B cell (primary cell): ENCODE measurements at regions not wholly inside any gene's neighbourhood (a gene's known extent, or its start where the extent isn't known, plus 50 kb on each side); places are given as distances from the start of the nearest gene placed in this dataset.

ENCODE experiments used
- ATAC-seq: fragments of 200-7000 bp; cut with Tn5 transposase; one replicate; pipeline ENCODE4 v1.10.0; 2021; ENCODE audit warnings: low read depth, mild to moderate bottlenecking, moderate number of reproducible peaks, moderate library complexity
- CTCF ChIA-PET: fragments of 350-600 bp; sonication (Branson Sonifier 250); formaldehyde crosslinking; loops from one replicate; lab custom pipeline; 2021; ENCODE audit warnings: antibody characterized with exemption, inconsistent platforms; lab: Charles Lee
- POLR2A ChIA-PET: fragments of 350-600 bp; sonication (Branson Sonifier 250); formaldehyde crosslinking; loops from one replicate; lab custom pipeline; 2021; ENCODE audit warnings: antibody characterized with exemption; lab: Charles Lee
- DNase-seq: peaks from one replicate; pipeline ENCODE4 v3.0.0; 2013
- H2AFZ ChIP-seq: 2 replicates; pipeline ENCODE4 v1.6.1; 2012; ENCODE audit warnings: mild to moderate bottlenecking, low read depth, low read length; ENCODE audit not compliant: insufficient read depth, poor library complexity, severe bottlenecking
- H3K27ac ChIP-seq, 2 donors: 1 replicate in 1 of 2; 2 replicates in 1 of 2; pipeline ENCODE4 v1.5.1; 2012 to 2013; ENCODE audit warnings: low read length in 2 of 2, mild to moderate bottlenecking in 2 of 2, moderate library complexity in 1 of 2
- H3K27me3 ChIP-seq, 4 experiments: fragments of 200-600 bp in 1 of 4; sonication (generic) in 1 of 4; replicated peaks in 1 of 4; 1 replicate in 2 of 4; 2 replicates in 2 of 4; pipeline versions ENCODE4 v1.6.1 to v1.7.0; 2013 to 2016; ENCODE audit warnings: low read length in 3 of 4, mild to moderate bottlenecking in 2 of 4, mixed read lengths in 1 of 4, moderate library complexity in 1 of 4; ENCODE audit not compliant: insufficient read depth in 4 of 4, control insufficient read depth in 3 of 4; ENCODE audit errors: control extremely low read depth in 1 of 4
- H3K36me3 ChIP-seq, 2 experiments: replicated peaks in 1 of 2; 1 replicate in 1 of 2; 2 replicates in 1 of 2; pipeline versions ENCODE4 v1.6.1 to v1.7.1; 2013; ENCODE audit warnings: low read length in 1 of 2; ENCODE audit not compliant: insufficient read depth in 2 of 2, control insufficient read depth in 1 of 2; ENCODE audit errors: control extremely low read depth in 1 of 2, extremely low read depth in 1 of 2
- H3K4me1 ChIP-seq, 2 donors: fragments of 200-600 bp in 1 of 2; sonication (generic) in 1 of 2; 1 replicate in 1 of 2; 2 replicates in 1 of 2; pipeline versions ENCODE4 v1.5.1 to v1.6.1; 2013 to 2017; ENCODE audit warnings: low read length in 2 of 2; ENCODE audit not compliant: control insufficient read depth in 2 of 2, insufficient read depth in 2 of 2
- H3K4me2 ChIP-seq: replicated peaks from 2 replicates; pipeline ENCODE3; 2012; ENCODE audit warnings: mild to moderate bottlenecking, low read depth, low read length; ENCODE audit not compliant: poor library complexity, severe bottlenecking
- H3K4me3 ChIP-seq, 5 experiments: fragments of 200-600 bp in 1 of 5; sonication (generic) in 1 of 5; 1 replicate in 3 of 5; 2 replicates in 2 of 5; pipeline versions ENCODE4 v1.5.1 to v1.7.0; 2011 to 2016; ENCODE audit warnings: low read length in 4 of 5, mild to moderate bottlenecking in 4 of 5, low read depth in 2 of 5, control low read depth in 1 of 5, moderate library complexity in 1 of 5; ENCODE audit not compliant: insufficient read depth in 1 of 5; ENCODE audit errors: control extremely low read depth in 1 of 5, extremely low read depth in 1 of 5
- H3K79me2 ChIP-seq: fragments of 200-600 bp; sonication (generic); one replicate; pipeline ENCODE4 v1.6.0; 2016; ENCODE audit warnings: low read length; ENCODE audit not compliant: control insufficient read depth, insufficient read depth
- H3K9ac ChIP-seq: fragments of 200-600 bp; sonication (generic); 2 replicates; pipeline ENCODE4 v1.6.1; 2017; ENCODE audit warnings: mild to moderate bottlenecking, low read length, moderate library complexity
- H3K9me3 ChIP-seq, 3 donors: one replicate each; pipeline versions ENCODE4 v1.6.1 to v1.7.1; 2013; ENCODE audit warnings: low read length in 2 of 3; ENCODE audit not compliant: control insufficient read depth in 2 of 3, insufficient read depth in 1 of 3; ENCODE audit errors: control extremely low read depth in 1 of 3
- H4K20me1 ChIP-seq: 2 replicates; pipeline ENCODE4 v1.6.0; 2012; ENCODE audit warnings: mild to moderate bottlenecking, low read length; ENCODE audit not compliant: insufficient read depth, control insufficient read depth, poor library complexity, severe bottlenecking
- H3K27ac Mint-ChIP-seq: one replicate; pipeline ENCODE4 v1.8.0; 2021; ENCODE audit warnings: mixed read lengths
- H3K27me3 Mint-ChIP-seq: one replicate; pipeline ENCODE4 v1.8.0; 2021; ENCODE audit warnings: mixed read lengths
- H3K4me1 Mint-ChIP-seq: one replicate; pipeline ENCODE4 v1.8.0; 2021; ENCODE audit warnings: mixed read lengths
- H3K4me3 Mint-ChIP-seq: one replicate; pipeline ENCODE4 v1.8.0; 2021; ENCODE audit warnings: mixed read lengths
- H3K9me3 Mint-ChIP-seq: one replicate; pipeline ENCODE4 v1.8.0; 2022; ENCODE audit warnings: mixed read lengths; ENCODE audit not compliant: insufficient read depth
- EZH2 ChIP-seq: IDR thresholded peaks from 2 replicates; pipeline ENCODE4 v1.6.1; 2012; ENCODE audit warnings: borderline replicate concordance, low read depth, mild to moderate bottlenecking, moderate library complexity, low read length; ENCODE audit not compliant: insufficient read depth, poor library complexity, severe bottlenecking
- WGBS: methylation state at CpG from one replicate; pipeline ENCODE4 v1.1.5; 2013; ENCODE audit warnings: missing lambda C conversion rate; ENCODE audit not compliant: insufficient coverage; 5-methylcytosine and 5-hydroxymethylcytosine counted together
- intact Hi-C: fragments of 100-400 bp; cut with micrococcal nuclease; formaldehyde crosslinking; loops from one replicate; pipeline ENCODE4 v1.10.0; 2022
- TF ChIP-seq, protein P1 (sequence below): fragments of 200-600 bp; IDR thresholded peaks from one replicate; pipeline ENCODE4 v1.8.0; 2022; ENCODE audit warnings: antibody characterized with exemption, mild to moderate bottlenecking

DNA sequence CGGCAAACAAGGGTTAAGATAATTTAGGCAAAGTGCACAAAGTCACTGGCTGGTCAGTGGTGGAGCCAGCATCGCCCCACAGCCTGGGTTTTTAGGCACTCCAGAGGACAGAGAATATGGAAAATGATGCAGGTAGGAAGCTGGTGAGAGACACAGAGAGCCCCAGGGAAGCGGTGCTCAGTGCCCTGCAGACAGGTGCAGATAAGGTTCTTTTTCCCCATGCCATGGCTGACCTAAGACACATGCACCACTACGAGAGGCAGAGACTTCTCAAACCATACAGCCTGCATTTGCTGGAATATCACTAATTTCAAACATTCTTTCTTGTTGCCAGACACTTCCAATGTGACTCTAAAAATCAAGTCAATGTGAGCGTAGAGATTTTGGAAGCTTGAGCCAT is 205.7 kb upstream of the APCDD1 start:
- H3K27me3 ChIP-seq = no peaks in the 10 kb centered on the region

GRCh38 chr18:10249270-10249669 is 205.2 kb upstream of the APCDD1 start:
- no peaks in the 10 kb centered on the region for H3K9me3 ChIP-seq
- ChIA-PET POLR2A (no interaction called here), CTCF (no interaction called here)
- TF ChIP-seq EZH2 = no peak
- TF ChIP-seq, protein P1, sequence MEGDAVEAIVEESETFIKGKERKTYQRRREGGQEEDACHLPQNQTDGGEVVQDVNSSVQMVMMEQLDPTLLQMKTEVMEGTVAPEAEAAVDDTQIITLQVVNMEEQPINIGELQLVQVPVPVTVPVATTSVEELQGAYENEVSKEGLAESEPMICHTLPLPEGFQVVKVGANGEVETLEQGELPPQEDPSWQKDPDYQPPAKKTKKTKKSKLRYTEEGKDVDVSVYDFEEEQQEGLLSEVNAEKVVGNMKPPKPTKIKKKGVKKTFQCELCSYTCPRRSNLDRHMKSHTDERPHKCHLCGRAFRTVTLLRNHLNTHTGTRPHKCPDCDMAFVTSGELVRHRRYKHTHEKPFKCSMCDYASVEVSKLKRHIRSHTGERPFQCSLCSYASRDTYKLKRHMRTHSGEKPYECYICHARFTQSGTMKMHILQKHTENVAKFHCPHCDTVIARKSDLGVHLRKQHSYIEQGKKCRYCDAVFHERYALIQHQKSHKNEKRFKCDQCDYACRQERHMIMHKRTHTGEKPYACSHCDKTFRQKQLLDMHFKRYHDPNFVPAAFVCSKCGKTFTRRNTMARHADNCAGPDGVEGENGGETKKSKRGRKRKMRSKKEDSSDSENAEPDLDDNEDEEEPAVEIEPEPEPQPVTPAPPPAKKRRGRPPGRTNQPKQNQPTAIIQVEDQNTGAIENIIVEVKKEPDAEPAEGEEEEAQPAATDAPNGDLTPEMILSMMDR = no peak
- Mint-ChIP-seq H3K4me1 (peaks cover 18% of the 10 kb centered on the region), H3K4me3 (no peak overlapping the region), H3K9me3 (no peaks in the 10 kb centered on the region), H3K27me3 (no peaks in the 10 kb centered on the region), H3K27ac (no peak overlapping the region)
- no peak overlapping the region for H3K27ac ChIP-seq
- no peak overlapping the region for H3K4me3 ChIP-seq
- H3K27me3 ChIP-seq = no peaks in the 10 kb centered on the region
- no peaks in the 10 kb centered on the region for H3K79me2 ChIP-seq
- intact Hi-C loops = no loop called here
- 96% methylated on average over 2 of the region's 3 CpGs for WGBS
- H3K36me3 ChIP-seq = no peaks in the 10 kb centered on the region
- H3K4me1 ChIP-seq = peaks cover 14 to 17% of the 10 kb centered on the region in 2 donors
- no peak overlapping the region for H2AFZ ChIP-seq
- no peaks in the 10 kb centered on the region for H4K20me1 ChIP-seq
- no peak overlapping the region for H3K9ac ChIP-seq
- no peak overlapping the region for H3K4me2 ChIP-seq
- ATAC-seq = no peak
- DNase-seq = no peak

More for the DNA sequence above, 205.7 kb upstream of the APCDD1 start:
- ChIA-PET POLR2A (no interaction called here), CTCF (no interaction called here)
- H3K36me3 ChIP-seq = no peaks in the 10 kb centered on the region
- no peak overlapping the region for H3K4me2 ChIP-seq
- H3K9me3 ChIP-seq = no peaks in the 10 kb centered on the region
- Mint-ChIP-seq H3K27ac (no peak overlapping the region), H3K4me3 (no peak overlapping the region), H3K4me1 (peaks cover 12% of the 10 kb centered on the region), H3K9me3 (no peaks in the 10 kb centered on the region), H3K27me3 (no peaks in the 10 kb centered on the region)
- H3K4me3 ChIP-seq = no peak overlapping the region
- peaks cover 9 to 12% of the 10 kb centered on the region in 2 donors for H3K4me1 ChIP-seq
- WGBS = 96% methylated on average over 4 of the region's 5 CpGs
- TF ChIP-seq EZH2 = no peak
- TF ChIP-seq, protein P1 = no peak
- H2AFZ ChIP-seq = no peak overlapping the region
- intact Hi-C loops = no loop called here
- H3K79me2 ChIP-seq = no peaks in the 10 kb centered on the region
- H3K9ac ChIP-seq = no peak overlapping the region
- H3K27ac ChIP-seq = no peak overlapping the region
- DNase-seq (no peak), ATAC-seq (no peak)
- no peaks in the 10 kb centered on the region for H4K20me1 ChIP-seq
